HuH-7.5 (cell line): ENCODE measurements at regions not wholly inside any gene's neighbourhood (a gene's known extent, or its start where the extent isn't known, plus 50 kb on each side); places are given as distances from the start of the nearest gene placed in this dataset.

ENCODE experiments used
- DNase-seq: peaks from one replicate; pipeline ENCODE4 v3.0.0; 2011; ENCODE audit warnings: low spot score

DNA sequence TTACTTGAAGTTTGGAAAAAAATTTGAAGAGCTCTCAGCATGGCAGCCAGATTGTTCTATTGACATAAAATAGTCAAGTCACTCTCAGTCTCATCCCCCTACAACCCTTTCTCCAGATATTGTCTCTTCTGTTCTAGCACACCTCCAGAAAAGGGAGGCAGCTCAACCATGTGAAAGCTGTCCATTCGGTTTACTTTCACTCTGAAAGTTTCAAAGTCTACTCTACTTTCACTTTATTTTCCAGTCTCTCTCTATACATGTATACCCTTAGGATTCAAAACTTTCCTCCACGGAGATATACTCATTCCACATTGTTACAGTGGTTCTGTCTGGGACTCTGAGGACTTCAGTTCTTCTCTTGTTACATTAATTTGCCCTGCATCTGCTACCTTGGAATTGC, 111.0 kb upstream of the STAC start:
- no peak for DNase-seq

DNA sequence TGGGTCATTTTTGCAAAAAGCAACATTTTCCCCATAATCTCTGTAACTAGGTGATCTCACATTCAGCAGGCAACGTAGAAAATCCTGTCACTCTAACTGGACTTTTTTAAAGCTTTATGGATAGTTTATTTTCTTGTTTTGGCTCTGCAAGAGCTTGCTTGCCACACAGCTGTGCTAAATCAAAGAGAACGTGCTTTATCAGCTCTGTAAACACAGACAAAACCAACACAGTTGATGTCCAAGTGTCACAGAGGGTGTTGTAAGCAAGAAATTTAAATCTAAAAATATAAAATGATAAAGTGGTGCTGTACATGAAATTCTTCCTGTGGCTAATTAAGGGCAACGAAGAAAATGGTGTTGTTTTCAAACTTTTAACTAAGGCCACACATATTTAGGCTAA, 97.5 kb upstream of the STAC start:
- no peak for DNase-seq

- no peak for DNase-seq
Measured at GRCh38 chr3:36295296-36295695, 85.0 kb upstream of the STAC start.

- DNase-seq, result no peak
Measured at GRCh38 chr3:36297195-36297594, 83.1 kb upstream of the STAC start.

GRCh38 chr3:36298188-36298587, 82.1 kb upstream of the STAC start:
- no peak for DNase-seq

DNA sequence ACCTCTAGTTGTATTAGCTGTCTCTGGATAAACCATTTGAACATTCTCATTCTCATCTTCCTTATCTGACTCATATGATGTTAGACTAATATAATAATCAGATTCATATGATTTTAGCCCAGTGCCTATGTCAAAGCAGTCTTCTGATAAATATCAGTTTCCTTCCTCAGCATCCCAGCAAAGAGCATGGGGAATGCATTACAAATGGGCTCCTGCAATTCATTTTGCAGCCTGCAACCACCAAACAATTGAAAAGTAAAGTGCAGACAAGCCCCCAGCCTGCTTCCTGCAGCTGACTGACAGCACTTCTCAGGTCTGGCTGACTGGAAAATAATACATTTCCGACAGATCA, 78.2 kb upstream of the STAC start:
- DNase-seq, result no peak

- no peak for DNase-seq
Measured at GRCh38 chr3:36302626-36303025, 77.7 kb upstream of the STAC start.

DNA sequence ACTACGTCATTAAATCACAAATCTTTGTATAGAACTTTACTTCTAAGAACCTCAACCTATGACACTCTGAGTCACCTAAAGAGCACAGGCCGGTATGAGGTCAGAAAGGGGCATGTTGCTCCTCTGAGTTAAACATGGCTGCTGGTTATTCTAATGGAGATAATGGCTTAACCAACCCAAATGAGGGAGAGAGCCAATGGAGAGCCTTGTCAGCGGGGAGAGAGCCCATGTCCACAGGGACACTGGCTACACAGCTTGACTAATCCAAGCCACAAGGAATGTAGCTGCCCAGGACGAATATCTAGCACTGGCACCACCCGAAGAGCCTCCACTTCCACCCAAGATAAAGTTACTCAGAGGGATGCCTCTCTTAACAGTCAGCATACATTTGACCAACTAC, 77.0 kb upstream of the STAC start:
- DNase-seq, result no peak

- no peak for DNase-seq
Measured at GRCh38 chr3:36305929-36306520, 74.3 kb upstream of the STAC start.

- DNase-seq, result no peak
Measured at GRCh38 chr3:36309092-36309491, 71.2 kb upstream of the STAC start.

DNA sequence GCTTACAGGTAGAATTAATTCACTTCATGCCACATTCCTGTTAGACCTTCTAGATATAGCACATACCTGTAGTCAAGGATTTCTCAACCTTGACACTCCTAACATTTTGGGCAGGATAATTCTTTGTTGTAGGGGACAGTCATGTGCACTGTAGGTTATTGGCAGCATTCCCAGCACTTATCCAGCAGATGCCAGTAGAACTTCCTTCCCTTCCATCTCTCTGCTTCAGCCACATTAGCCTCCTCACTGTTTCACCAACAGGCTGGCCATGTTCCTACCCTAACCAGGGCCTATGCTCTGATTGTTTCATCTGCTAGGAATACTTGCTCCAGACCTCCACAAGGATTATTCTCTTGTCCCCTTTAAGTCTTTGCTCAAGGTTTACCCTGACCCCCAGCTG, 68.0 kb upstream of the STAC start:
- DNase-seq, result no peak

DNA sequence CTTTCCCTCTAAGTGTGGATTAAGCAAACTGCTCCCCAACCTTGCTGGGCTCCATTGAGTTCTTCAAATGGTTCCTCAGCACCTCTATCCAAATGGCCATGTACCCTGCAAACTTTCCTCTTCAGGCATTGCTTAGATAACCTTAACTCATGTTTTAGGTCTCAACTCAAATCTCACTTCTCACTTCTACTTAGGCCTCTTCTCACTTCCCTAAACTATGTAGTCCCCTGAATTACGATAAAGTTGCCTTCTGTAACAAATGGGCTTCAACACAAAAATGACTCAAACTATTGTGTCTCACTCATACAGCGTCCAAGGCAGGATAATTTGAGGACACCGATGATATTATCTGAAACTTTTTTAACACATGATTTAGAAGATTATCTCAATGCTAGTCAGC, 62.4 kb upstream of the STAC start:
- DNase-seq, result no peak

DNA sequence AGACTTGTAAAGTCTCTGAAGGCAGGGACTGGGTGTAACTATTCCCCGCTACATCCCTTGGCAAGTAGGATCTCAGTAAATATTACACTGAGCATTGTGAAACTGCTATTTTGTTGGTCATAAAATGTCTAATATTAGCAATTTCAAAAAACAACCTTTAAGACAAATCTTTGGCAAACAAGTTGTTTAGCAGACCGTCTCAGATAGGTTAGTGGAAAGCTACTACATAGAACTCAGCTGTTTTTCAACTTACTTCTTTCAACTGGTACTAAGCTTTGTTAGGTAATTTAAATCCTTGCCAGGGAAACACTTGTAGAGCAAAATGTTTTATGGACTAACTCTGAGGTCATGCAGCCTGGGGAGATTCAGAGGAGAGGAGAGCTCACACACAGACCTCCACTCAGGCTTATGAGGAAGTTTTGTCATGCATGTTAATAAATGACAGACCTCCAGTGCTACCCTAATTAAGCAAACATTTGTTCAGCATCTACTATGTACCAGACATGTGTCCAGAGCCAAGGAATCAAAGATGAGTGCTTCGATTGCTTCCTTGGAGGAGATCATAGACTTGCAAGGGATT, 61.6 kb upstream of the STAC start:
- no peak for DNase-seq

DNA sequence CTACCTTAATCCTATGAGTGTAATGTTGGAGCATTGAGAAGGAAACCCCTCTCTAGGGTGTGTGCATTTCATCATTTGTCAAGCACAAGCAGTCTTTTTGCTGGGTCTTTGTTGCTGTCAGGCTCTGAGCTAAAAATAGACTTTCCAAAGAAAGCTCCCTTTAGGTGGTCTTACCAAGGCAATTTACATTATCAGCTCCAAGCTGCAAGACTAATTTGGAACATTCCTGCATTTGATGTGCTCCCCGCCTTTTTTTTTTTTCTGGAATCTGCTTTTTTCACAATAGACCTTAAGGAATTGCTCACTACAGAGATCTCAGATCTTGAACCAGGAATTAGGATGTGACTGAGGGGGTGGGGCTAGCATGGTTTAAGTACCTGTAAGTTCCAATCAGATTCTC, 60.6 kb upstream of the STAC start:
- DNase-seq, result no peak
